HepG2 (cell line): ENCODE measurements at regions not wholly inside any gene's neighbourhood (a gene's known extent, or its start where the extent isn't known, plus 50 kb on each side); places are given as distances from the start of the nearest gene placed in this dataset.
A peak's percentile ranks its signal among the peaks of the same experiment; 100 is the strongest.

Experiments used
- ATAC-seq: fragments of 200-7000 bp; cut with Tn5 transposase; 3 replicates; pipeline ENCODE4 v1.9.1; 2020; ENCODE audit warnings: mild to moderate bottlenecking, moderate library complexity
- BruUV-seq: library from RNA; stranded (reverse); fragments of 400-500 nt; replicated peaks from 2 replicates; lab custom pipeline; 2021; lab: Mats Ljungman, UMichigan
- CTCF ChIA-PET: fragments of 300-600 bp; formaldehyde crosslinking; extraction: SDS; loops from one replicate; lab custom pipeline; 2021; ENCODE audit warnings: low total read pairs, inconsistent platforms, low intra/inter-chr PET ratio; lab: Yijun Ruan, JAX
- POLR2A ChIA-PET: fragments of 350-600 bp; sonication (Branson Sonifier 250); formaldehyde crosslinking; loops from one replicate; lab custom pipeline; 2020; ENCODE audit warnings: antibody characterized with exemption, inconsistent platforms; lab: Yijun Ruan, JAX
- DNase-seq: peaks from one replicate; pipeline ENCODE4 v3.0.0-alpha.2; 2015; ENCODE audit warnings: low spot score
- FAIRE-seq: peaks from 3 replicates; lab custom pipeline; 2011; peaks lifted over from hg19 to GRCh38; lab: Jason Lieb, UNC
- H2AFZ ChIP-seq: one replicate; pipeline ENCODE4 v1.6.1; 2011; ENCODE audit warnings: low read length, inconsistent platforms
- H3K27ac ChIP-seq: fragments of 300-600 bp; 3 replicates; pipeline ENCODE4 v1.8.0; 2011; ENCODE audit warnings: mixed run types, mild to moderate bottlenecking, mixed read lengths, low read length, inconsistent platforms; ENCODE audit not compliant: insufficient read depth; ENCODE audit errors: extremely low read length
- H3K27me3 ChIP-seq, 2 experiments: fragments of 200-600 bp in 1 of 2; 2 replicates in 1 of 2; 3 replicates in 1 of 2; pipeline versions ENCODE4 v1.6.0 to v1.8.0; 2011; ENCODE audit warnings: low read length in 2 of 2, mild to moderate bottlenecking in 2 of 2, moderate library complexity in 2 of 2, inconsistent platforms in 1 of 2; ENCODE audit not compliant: insufficient read depth in 2 of 2, control insufficient read depth in 1 of 2
- H3K36me3 ChIP-seq, 2 experiments: fragments of 200-600 bp in 1 of 2; replicated peaks in 1 of 2; 2 replicates in 1 of 2; 3 replicates in 1 of 2; pipeline versions ENCODE4 v1.5.1 to v1.8.0; 2011; ENCODE audit warnings: low read length in 2 of 2, inconsistent platforms in 1 of 2; ENCODE audit not compliant: insufficient read depth in 2 of 2, control insufficient read depth in 1 of 2
- H3K4me1 ChIP-seq: 2 replicates; pipeline ENCODE4 v1.5.1; 2012; ENCODE audit warnings: low read length, inconsistent platforms; ENCODE audit not compliant: insufficient read depth
- H3K4me2 ChIP-seq: 2 replicates; pipeline ENCODE4 v1.6.0; 2011; ENCODE audit warnings: low read depth, low read length, inconsistent platforms
- H3K4me3 ChIP-seq, 3 experiments: fragments of 200-600 bp in 1 of 3; sonication (generic), shearing (Covaris generic) in 1 of 3; replicated peaks in 1 of 3; 2 replicates each; pipeline ENCODE4 v1.5.1; 2011 to 2016; ENCODE audit warnings: low read length in 3 of 3, inconsistent platforms in 2 of 3, low read depth in 2 of 3, mild to moderate bottlenecking in 2 of 3, control low read depth in 1 of 3, mixed read lengths in 1 of 3; ENCODE audit not compliant: insufficient read depth in 1 of 3
- H3K79me2 ChIP-seq: one replicate; pipeline ENCODE4 v1.6.1; 2011; ENCODE audit warnings: low read length, inconsistent platforms; ENCODE audit not compliant: insufficient read depth
- H3K9ac ChIP-seq: 2 replicates; pipeline ENCODE4 v1.6.0; 2011; ENCODE audit warnings: mild to moderate bottlenecking, low read depth, low read length, inconsistent platforms; ENCODE audit not compliant: insufficient read depth
- H3K9me3 ChIP-seq: 2 replicates; pipeline ENCODE4 v1.5.1; 2012; ENCODE audit warnings: mild to moderate bottlenecking, low read length
- H4K20me1 ChIP-seq: 2 replicates; pipeline ENCODE4 v1.6.0; 2011; ENCODE audit warnings: inconsistent platforms, mild to moderate bottlenecking, low read length, moderate library complexity; ENCODE audit not compliant: insufficient read depth
- CREM ChIP-seq, 2 experiments: sonication (generic) in 1 of 2; formaldehyde crosslinking in 1 of 2; IDR thresholded peaks; 2 replicates each; pipeline versions ENCODE4 v1.4.0 to v1.6.1; 2016 to 2020; ENCODE audit warnings: antibody characterized with exemption in 1 of 2, mild to moderate bottlenecking in 1 of 2, missing genetic modification reagents in 1 of 2
- ELF4 ChIP-seq: sonication (generic); formaldehyde crosslinking; IDR thresholded peaks from 2 replicates; pipeline ENCODE4 v1.5.0; 2020; ENCODE audit warnings: missing genetic modification reagents, mild to moderate bottlenecking, moderate library complexity, borderline replicate concordance
- FOXK2 ChIP-seq: fragments of 450-650 bp; IDR thresholded peaks from 2 replicates; pipeline ENCODE4 v1.6.1; 2016
- GABPA ChIP-seq, 2 experiments: IDR thresholded peaks; 2 replicates each; pipeline ENCODE4 v1.6.1; 2011 to 2016; ENCODE audit warnings: low read depth in 2 of 2, low read length in 1 of 2, missing biosample characterization in 1 of 2, missing genetic modification characterization in 1 of 2
- GATAD2A ChIP-seq: IDR thresholded peaks from 2 replicates; pipeline ENCODE4 v1.6.1; 2016
- GMEB1 ChIP-seq: sonication (generic); formaldehyde crosslinking; IDR thresholded peaks from 2 replicates; pipeline ENCODE4 v1.5.1; 2020; ENCODE audit warnings: missing genetic modification reagents, mild to moderate bottlenecking, borderline replicate concordance
- HHEX ChIP-seq: IDR thresholded peaks from 2 replicates; pipeline ENCODE4 v1.6.1; 2016; ENCODE audit warnings: control low read depth
- HMG20B ChIP-seq: conservative IDR thresholded peaks from 2 replicates; pipeline ENCODE4 v1.6.1; 2016; ENCODE audit warnings: missing genetic modification reagents, missing compliant biosample characterization
- KAT7 ChIP-seq: IDR thresholded peaks from 2 replicates; pipeline ENCODE4 v1.6.1; 2018; ENCODE audit warnings: borderline replicate concordance, missing compliant biosample characterization
- KMT2A ChIP-seq: sonication (generic); formaldehyde crosslinking; IDR thresholded peaks from 2 replicates; pipeline ENCODE4 v1.4.0; 2020; ENCODE audit warnings: missing genetic modification reagents
- LCORL ChIP-seq, 2 experiments: fragments of 450-650 bp in 1 of 2; sonication (generic) in 1 of 2; formaldehyde crosslinking in 1 of 2; IDR thresholded peaks; 2 replicates each; pipeline versions ENCODE4 v1.5.0 to v1.6.1; 2017 to 2020; ENCODE audit warnings: antibody characterized with exemption in 1 of 2, missing genetic modification reagents in 1 of 2
- MTA3 ChIP-seq: sonication (generic); formaldehyde crosslinking; IDR thresholded peaks from 2 replicates; pipeline ENCODE4 v1.4.0; 2020; ENCODE audit warnings: missing genetic modification reagents
- NCOA1 ChIP-seq: sonication (generic); formaldehyde crosslinking; IDR thresholded peaks from 2 replicates; pipeline ENCODE4 v1.9.0; 2021; ENCODE audit warnings: missing genetic modification reagents
- NCOR1 ChIP-seq: fragments of 200-600 bp; sonication (generic); IDR thresholded peaks from 2 replicates; pipeline ENCODE4 v1.7.0; 2017; ENCODE audit warnings: antibody characterized with exemption, low read length, borderline replicate concordance
- NFIC ChIP-seq: IDR thresholded peaks from 2 replicates; pipeline ENCODE4 v1.6.1; 2012; ENCODE audit warnings: mild to moderate bottlenecking, low read length, inconsistent platforms
- RARA ChIP-seq: IDR thresholded peaks from 2 replicates; pipeline ENCODE4 v1.6.1; 2016; ENCODE audit warnings: missing genetic modification reagents, missing compliant biosample characterization
- RORA ChIP-seq: sonication (generic); formaldehyde crosslinking; IDR thresholded peaks from 2 replicates; pipeline ENCODE4 v1.5.0; 2020; ENCODE audit warnings: mild to moderate bottlenecking, missing genetic modification reagents, moderate library complexity
- SP5 ChIP-seq: IDR thresholded peaks from 2 replicates; pipeline ENCODE4 v1.6.1; 2016; ENCODE audit warnings: low read depth, borderline replicate concordance
- ZNF230 ChIP-seq: sonication (generic); formaldehyde crosslinking; IDR thresholded peaks from 2 replicates; pipeline ENCODE4 v1.4.0; 2020; ENCODE audit warnings: mild to moderate bottlenecking, missing genetic modification reagents
- ZNF292 ChIP-seq: sonication (generic); formaldehyde crosslinking; IDR thresholded peaks from 2 replicates; pipeline ENCODE4 v1.8.1; 2022; ENCODE audit warnings: mild to moderate bottlenecking, low read depth, missing genetic modification reagents, borderline replicate concordance
- ZNF296 ChIP-seq: sonication (generic); formaldehyde crosslinking; conservative IDR thresholded peaks from 2 replicates; pipeline ENCODE4 v1.5.0; 2020; ENCODE audit warnings: mild to moderate bottlenecking, missing genetic modification reagents
- ZNF34 ChIP-seq: sonication (generic); formaldehyde crosslinking; IDR thresholded peaks from 2 replicates; pipeline ENCODE4 v1.4.0; 2020; ENCODE audit warnings: mild to moderate bottlenecking, missing genetic modification reagents, borderline replicate concordance
- ZNF367 ChIP-seq: sonication (generic); formaldehyde crosslinking; IDR thresholded peaks from 2 replicates; pipeline ENCODE4 v1.4.0; 2020; ENCODE audit warnings: missing genetic modification reagents, borderline replicate concordance
- ZNF878 ChIP-seq: sonication (generic); formaldehyde crosslinking; IDR thresholded peaks from 2 replicates; pipeline ENCODE4 v1.8.1; 2023; ENCODE audit warnings: mild to moderate bottlenecking, missing genetic modification reagents, moderate library complexity
- WGBS: methylation state at CpG from one replicate; pipeline ENCODE4 v1.1.6; 2017; ENCODE audit warnings: low lambda C conversion rate; 5-methylcytosine and 5-hydroxymethylcytosine counted together
- in situ Hi-C: cut with HindIII; loops from 2 replicates; pipeline ENCODE4 v1.10.0; 2017; ENCODE audit warnings: low pct_unique_long_range_greater_than_20kb; ENCODE audit not compliant: extremely low pct_ligation_motif_present
- intact Hi-C: fragments of 100-400 bp; cut with micrococcal nuclease; formaldehyde crosslinking; loops from one replicate; pipeline ENCODE4 v1.10.0; 2022; ENCODE audit not compliant: unreplicated experiment
- TF ChIP-seq, protein P1 (sequence below): sonication (generic); formaldehyde crosslinking; IDR thresholded peaks from 2 replicates; pipeline ENCODE4 v1.5.0; 2020; ENCODE audit warnings: missing genetic modification reagents, mild to moderate bottlenecking, borderline replicate concordance

GRCh38 chr2:41895334-41895664, 152.5 kb upstream of the PKDCC start (continued):
- TF ChIP-seq GABPA (IDR thresholded peaks at IDR 0.05; ENCODE audit: low read depth, low read length) (no peak), GABPA (CRISPR knock-in tag; IDR thresholded peaks at IDR 0.05; ENCODE audit: low read depth) (peak; percentile 5; the same call in 1 of the 2 replicates), NCOR1 (peak; percentile 5; the same call in 1 of the 2 replicates), HHEX (CRISPR knock-in tag) (no peak), KAT7 (no peak), NFIC (0 out of 2 replicates have a peak, but pooled peaks have one; percentile 8), LCORL (IDR thresholded peaks at IDR 0.05) (no peak), LCORL (CRISPR knock-in tag; IDR thresholded peaks at IDR 0.05) (0 out of 2 replicates have a peak, but pooled peaks have one; percentile 49), NCOA1 (CRISPR knock-in tag) (0 out of 2 replicates have a peak, but pooled peaks have one; percentile 35), FOXK2 (no peak), ZNF230 (CRISPR knock-in tag) (0 out of 2 replicates have a peak, but pooled peaks have one; percentile 7), ZNF34 (no peak), GMEB1 (CRISPR knock-in tag) (0 out of 2 replicates have a peak, but pooled peaks have one; percentile 20), GATAD2A (CRISPR knock-in tag) (no peak)

GRCh38 chr2:41896186-41896846, 151.5 kb upstream of the PKDCC start:
- in situ Hi-C loops = no loop called here
- Histone ChIP-seq H2AFZ (no peak overlapping the region), H3K27me3 (peaks cover 0 to 6% of the 10 kb centered on the region in 2 experiments; a peak in 2 of 5 replicates), H3K9ac (no peak overlapping the region), H3K79me2 (no peaks in the 10 kb centered on the region), H3K4me3 (no peak overlapping the region), H3K4me1 (peaks cover 25% of the 10 kb centered on the region), H3K9me3 (no peaks in the 10 kb centered on the region), H4K20me1 (no peaks in the 10 kb centered on the region), H3K27ac (no peak overlapping the region), H3K36me3 (no peaks in the 10 kb centered on the region), H3K4me2 (no peak overlapping the region)
- BruUV-seq = no TSS peak
- FAIRE-seq = no peak
- intact Hi-C loops = no loop called here
- WGBS = 58% methylated on average over 5 of the region's 5 CpGs
- ChIA-PET CTCF (interaction anchor here (0.6 kb wide), 1 partner anchor 231 kb away, joined by 3 read pairs; no protein-coding TSS in a partner anchor), POLR2A (no interaction called here)
- no peak for ATAC-seq
- DNase-seq = no peak
- TF ChIP-seq ZNF296 (CRISPR knock-in tag) (no peak), CREM (IDR thresholded peaks at IDR 0.05) (no peak), CREM (CRISPR knock-in tag; IDR thresholded peaks at IDR 0.05) (no peak), KMT2A (CRISPR knock-in tag) (no peak), MTA3 (CRISPR knock-in tag) (no peak), ELF4 (CRISPR knock-in tag) (no peak), HMG20B (CRISPR knock-in tag) (no peak), ZNF367 (CRISPR knock-in tag) (no peak), ZNF292 (CRISPR knock-in tag) (no peak), RARA (no peak), ZNF878 (no peak), SP5 (CRISPR knock-in tag) (no peak), RORA (CRISPR knock-in tag) (no peak)
- TF ChIP-seq, protein P1, sequence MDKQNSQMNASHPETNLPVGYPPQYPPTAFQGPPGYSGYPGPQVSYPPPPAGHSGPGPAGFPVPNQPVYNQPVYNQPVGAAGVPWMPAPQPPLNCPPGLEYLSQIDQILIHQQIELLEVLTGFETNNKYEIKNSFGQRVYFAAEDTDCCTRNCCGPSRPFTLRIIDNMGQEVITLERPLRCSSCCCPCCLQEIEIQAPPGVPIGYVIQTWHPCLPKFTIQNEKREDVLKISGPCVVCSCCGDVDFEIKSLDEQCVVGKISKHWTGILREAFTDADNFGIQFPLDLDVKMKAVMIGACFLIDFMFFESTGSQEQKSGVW (CRISPR knock-in tag) = no peak
